Neural progenitor cell (in vitro differentiated cells): ENCODE measurements at regions not wholly inside any gene's neighbourhood (a gene's known extent, or its start where the extent isn't known, plus 50 kb on each side); places are given as distances from the start of the nearest gene placed in this dataset.

Experiments
- EZH2phosphoT487 ChIP-seq: fragments of 200-600 bp; sonication (generic); IDR thresholded peaks from 2 replicates; pipeline ENCODE4 v1.6.1; 2017; ENCODE audit warnings: antibody characterized with exemption
- TF ChIP-seq, protein P1 (sequence below): fragments of 200-600 bp; sonication (generic); IDR thresholded peaks from 2 replicates; pipeline ENCODE4 v1.5.1; 2017; ENCODE audit warnings: antibody characterized with exemption, mild to moderate bottlenecking

DNA sequence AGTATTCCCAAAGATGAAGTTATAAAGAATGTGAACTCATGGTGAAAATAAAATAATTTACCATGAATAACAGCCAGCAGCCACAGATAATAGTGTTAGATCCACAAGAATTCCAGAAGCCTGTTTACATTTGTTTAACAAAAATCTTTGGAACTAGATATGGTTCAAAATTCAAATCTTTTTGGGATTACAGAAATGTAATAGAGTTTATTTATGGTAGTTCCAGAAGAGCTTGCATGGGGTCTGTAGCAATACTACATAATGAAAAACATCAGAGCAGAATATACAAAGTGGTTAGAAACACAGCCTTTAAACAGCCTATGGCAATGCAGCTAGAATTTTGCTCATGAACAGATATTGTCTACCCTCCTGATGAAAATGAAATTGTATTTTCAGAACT lies 179.1 kb downstream of the RDH14 start:
- TF ChIP-seq, protein P1, sequence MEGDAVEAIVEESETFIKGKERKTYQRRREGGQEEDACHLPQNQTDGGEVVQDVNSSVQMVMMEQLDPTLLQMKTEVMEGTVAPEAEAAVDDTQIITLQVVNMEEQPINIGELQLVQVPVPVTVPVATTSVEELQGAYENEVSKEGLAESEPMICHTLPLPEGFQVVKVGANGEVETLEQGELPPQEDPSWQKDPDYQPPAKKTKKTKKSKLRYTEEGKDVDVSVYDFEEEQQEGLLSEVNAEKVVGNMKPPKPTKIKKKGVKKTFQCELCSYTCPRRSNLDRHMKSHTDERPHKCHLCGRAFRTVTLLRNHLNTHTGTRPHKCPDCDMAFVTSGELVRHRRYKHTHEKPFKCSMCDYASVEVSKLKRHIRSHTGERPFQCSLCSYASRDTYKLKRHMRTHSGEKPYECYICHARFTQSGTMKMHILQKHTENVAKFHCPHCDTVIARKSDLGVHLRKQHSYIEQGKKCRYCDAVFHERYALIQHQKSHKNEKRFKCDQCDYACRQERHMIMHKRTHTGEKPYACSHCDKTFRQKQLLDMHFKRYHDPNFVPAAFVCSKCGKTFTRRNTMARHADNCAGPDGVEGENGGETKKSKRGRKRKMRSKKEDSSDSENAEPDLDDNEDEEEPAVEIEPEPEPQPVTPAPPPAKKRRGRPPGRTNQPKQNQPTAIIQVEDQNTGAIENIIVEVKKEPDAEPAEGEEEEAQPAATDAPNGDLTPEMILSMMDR, result no peak
- no peak for TF ChIP-seq EZH2phosphoT487
